Prostate gland (tissue), 2 donors: ENCODE measurements at regions not wholly inside any gene's neighbourhood (a gene's known extent, or its start where the extent isn't known, plus 50 kb on each side); places are given as distances from the start of the nearest gene placed in this dataset.

Experiments
- DNase-seq: peaks from one replicate; pipeline ENCODE4 v3.0.0-alpha.2; 2019; ENCODE audit warnings: low spot score
- H3K27ac ChIP-seq, 2 donors: fragments of 200-600 bp; sonication (generic); 2 replicates each; pipeline ENCODE4 v1.5.1; 2017 to 2019
- H3K27me3 ChIP-seq: fragments of 200-600 bp; sonication (generic); replicated peaks from 2 replicates; pipeline ENCODE4 v1.5.1; 2019; ENCODE audit not compliant: insufficient read depth
- H3K36me3 ChIP-seq, 2 donors: fragments of 200-600 bp; sonication (generic); 1 replicate in 1 of 2; 2 replicates in 1 of 2; pipeline versions ENCODE4 v1.5.1 to v1.8.1; 2017 to 2019
- H3K4me1 ChIP-seq: fragments of 200-600 bp; sonication (generic); replicated peaks from 2 replicates; pipeline ENCODE4 v1.5.1; 2019
- H3K4me3 ChIP-seq, 2 donors: fragments of 200-600 bp; sonication (generic); 2 replicates each; pipeline ENCODE4 v1.5.1; 2017 to 2019
- H3K9me3 ChIP-seq: fragments of 200-600 bp; sonication (generic); 2 replicates; pipeline ENCODE4 v1.5.1; 2017
- POLR2A ChIP-seq: fragments of 450-650 bp; IDR thresholded peaks from one replicate; pipeline ENCODE4 v1.6.1; 2016; ENCODE audit warnings: antibody characterized with exemption, mild to moderate bottlenecking
- POLR2AphosphoS5 ChIP-seq: sonication (generic); formaldehyde crosslinking; IDR thresholded peaks from one replicate; pipeline ENCODE4 v1.6.1; 2017; ENCODE audit warnings: antibody characterized with exemption
- WGBS: methylation state at CpG from one replicate; pipeline ENCODE4 v1.1.5; 2018; 5-methylcytosine and 5-hydroxymethylcytosine counted together
- intact Hi-C: fragments of 100-400 bp; cut with DNase I; formaldehyde crosslinking; loops from one replicate; pipeline ENCODE4 v1.14.2; 2022
- TF ChIP-seq, protein P1 (sequence below), 4 experiments: fragments of 200-600 bp in 2 of 4; fragments of 450-650 bp in 2 of 4; sonication (generic) in 2 of 4; IDR thresholded peaks; 1 replicate in 3 of 4; 2 replicates in 1 of 4; pipeline ENCODE4 v1.5.1; 2016 to 2019; ENCODE audit warnings: antibody characterized with exemption in 4 of 4, mild to moderate bottlenecking in 2 of 4, moderate library complexity in 2 of 4

DNA sequence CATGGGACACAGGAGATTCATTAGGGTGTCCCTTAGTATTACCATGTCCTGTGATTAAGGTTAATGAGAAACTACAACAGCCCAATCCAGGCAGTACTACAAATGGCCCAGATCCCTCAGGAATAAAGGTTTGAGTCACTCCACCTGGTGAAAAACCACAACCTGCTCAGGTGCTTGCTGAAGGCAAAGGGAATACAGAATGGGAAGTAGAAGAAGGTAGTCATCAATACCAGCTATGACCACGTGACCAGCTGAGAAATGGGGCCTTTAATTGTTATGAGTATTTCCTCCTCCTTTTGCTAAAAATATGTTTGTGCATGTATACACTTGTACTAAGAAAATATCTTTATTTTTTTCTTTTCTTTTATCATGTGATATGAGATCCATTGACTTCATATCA lies 91.1 kb upstream of the ADAMTS5 start:
- WGBS = 94% methylated on average over 1 of the region's 1 CpG
- Histone ChIP-seq H3K27me3 (no peaks in the 10 kb centered on the region), H3K9me3 (no peaks in the 10 kb centered on the region), H3K27ac (no peak overlapping the region), H3K4me1 (no peaks in the 10 kb centered on the region), H3K4me3 (no peak overlapping the region), H3K36me3 (no peaks in the 10 kb centered on the region)
- DNase-seq = no peak
- TF ChIP-seq POLR2A (no peak), POLR2AphosphoS5 (no peak)
- TF ChIP-seq, protein P1, sequence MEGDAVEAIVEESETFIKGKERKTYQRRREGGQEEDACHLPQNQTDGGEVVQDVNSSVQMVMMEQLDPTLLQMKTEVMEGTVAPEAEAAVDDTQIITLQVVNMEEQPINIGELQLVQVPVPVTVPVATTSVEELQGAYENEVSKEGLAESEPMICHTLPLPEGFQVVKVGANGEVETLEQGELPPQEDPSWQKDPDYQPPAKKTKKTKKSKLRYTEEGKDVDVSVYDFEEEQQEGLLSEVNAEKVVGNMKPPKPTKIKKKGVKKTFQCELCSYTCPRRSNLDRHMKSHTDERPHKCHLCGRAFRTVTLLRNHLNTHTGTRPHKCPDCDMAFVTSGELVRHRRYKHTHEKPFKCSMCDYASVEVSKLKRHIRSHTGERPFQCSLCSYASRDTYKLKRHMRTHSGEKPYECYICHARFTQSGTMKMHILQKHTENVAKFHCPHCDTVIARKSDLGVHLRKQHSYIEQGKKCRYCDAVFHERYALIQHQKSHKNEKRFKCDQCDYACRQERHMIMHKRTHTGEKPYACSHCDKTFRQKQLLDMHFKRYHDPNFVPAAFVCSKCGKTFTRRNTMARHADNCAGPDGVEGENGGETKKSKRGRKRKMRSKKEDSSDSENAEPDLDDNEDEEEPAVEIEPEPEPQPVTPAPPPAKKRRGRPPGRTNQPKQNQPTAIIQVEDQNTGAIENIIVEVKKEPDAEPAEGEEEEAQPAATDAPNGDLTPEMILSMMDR (IDR thresholded peaks at IDR 0.05) = no peak
- intact Hi-C loops = no loop called here

DNA sequence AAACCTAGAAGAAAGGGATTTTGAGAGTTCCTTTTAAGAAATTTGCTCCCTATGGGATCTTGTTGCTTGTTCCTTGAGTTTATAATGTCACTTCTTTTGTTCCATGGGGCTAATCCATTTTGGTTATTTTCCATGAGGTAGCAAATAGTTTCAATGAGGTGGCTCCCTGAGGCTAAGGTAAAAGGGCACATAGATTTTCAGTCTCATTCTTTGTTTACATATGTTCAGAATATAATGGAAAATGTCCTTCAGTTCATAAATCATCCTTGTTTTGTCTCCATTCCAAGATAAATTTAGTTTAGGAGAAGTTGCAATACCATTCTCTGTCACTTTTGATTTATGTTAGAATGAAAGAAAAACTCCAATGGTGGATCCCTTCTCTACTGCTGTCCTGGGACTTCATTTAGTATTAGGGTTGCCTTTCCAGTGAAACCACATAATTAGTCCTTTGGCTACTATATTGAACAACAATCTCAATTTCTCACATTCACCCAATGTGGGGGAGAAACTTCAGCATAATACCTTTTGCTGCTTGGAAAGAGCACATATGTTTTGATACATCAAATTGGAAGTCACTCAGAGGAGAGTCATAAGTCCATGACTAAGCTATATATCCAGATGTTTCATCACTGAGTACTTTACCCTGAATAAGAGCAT lies 80.9 kb upstream of the ADAMTS5 start:
- intact Hi-C loops = no loop called here
- DNase-seq = no peak
- no peaks in the 10 kb centered on the region for H3K4me1 ChIP-seq
- no peaks in the 10 kb centered on the region for H3K36me3 ChIP-seq
- no peaks in the 10 kb centered on the region for H3K9me3 ChIP-seq
- no peak overlapping the region for H3K4me3 ChIP-seq
- TF ChIP-seq POLR2AphosphoS5 (no peak), POLR2A (no peak)
- TF ChIP-seq, protein P1 (IDR thresholded peaks at IDR 0.05) = no peak
- no peaks in the 10 kb centered on the region for H3K27me3 ChIP-seq
- no peak overlapping the region for H3K27ac ChIP-seq

DNA sequence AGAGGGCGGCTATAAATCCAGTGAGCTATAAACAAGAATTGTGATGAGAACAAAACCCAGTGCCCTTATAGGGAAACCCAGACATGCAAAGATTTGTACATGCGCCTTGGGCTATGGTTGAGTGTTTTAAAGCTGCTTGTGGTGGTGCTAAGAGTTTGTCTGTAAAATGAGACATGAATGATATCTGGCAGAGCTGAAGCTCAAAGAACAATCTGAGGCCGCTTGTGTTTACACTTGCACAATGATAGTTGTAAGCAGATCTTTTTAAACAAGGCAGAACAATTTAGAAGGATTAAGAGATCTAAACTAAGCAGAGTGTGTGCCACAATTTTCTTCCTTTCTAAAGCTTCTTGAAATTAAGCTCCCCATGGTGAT lies 80.4 kb upstream of the ADAMTS5 start:
- Histone ChIP-seq H3K36me3 (no peaks in the 10 kb centered on the region), H3K27ac (no peak overlapping the region), H3K4me1 (no peaks in the 10 kb centered on the region), H3K9me3 (no peaks in the 10 kb centered on the region), H3K27me3 (no peaks in the 10 kb centered on the region), H3K4me3 (no peak overlapping the region)
- WGBS = 27% methylated on average over 3 of the region's 3 CpGs
- no peak for DNase-seq
- intact Hi-C loops = no loop called here
- TF ChIP-seq, protein P1 (IDR thresholded peaks at IDR 0.05) = no peak
- no peak for TF ChIP-seq POLR2A
- no peak for TF ChIP-seq POLR2AphosphoS5

DNA sequence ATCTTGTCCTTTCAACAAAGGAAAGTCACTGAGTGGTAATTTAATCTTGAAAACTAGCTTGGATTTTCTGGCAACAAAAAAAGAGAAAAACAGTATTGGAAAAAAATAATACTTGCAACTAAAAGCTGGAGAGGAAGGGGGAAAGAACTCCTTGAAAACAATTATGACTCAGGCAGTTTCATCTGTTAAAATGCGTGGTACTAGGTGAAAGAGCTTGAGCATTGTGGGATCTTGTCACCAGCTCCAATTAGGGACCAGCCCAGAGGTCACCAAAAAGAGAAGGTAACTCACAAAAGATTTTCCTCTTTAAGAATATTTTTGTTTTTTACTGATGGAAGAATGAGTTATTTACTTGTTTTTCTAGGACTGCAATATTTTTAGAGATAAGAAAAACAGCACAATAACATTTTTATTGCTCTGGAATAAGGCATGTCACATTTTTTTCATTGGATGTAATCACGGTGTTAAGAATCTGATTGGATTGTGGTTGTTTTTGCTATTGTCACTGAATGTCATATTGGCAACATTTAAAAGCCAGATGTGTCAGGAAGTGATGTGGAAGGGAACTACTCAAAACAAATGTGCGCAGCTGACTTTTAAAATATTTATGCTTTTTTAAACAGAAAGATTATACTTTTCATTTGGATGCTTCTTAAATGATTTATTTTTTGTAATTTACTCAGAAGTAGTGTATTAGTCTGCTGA lies 78.5 kb upstream of the ADAMTS5 start:
- DNase-seq = no peak
- no peaks in the 10 kb centered on the region for H3K9me3 ChIP-seq
- no peaks in the 10 kb centered on the region for H3K36me3 ChIP-seq
- no peaks in the 10 kb centered on the region for H3K4me1 ChIP-seq
- WGBS = 63% methylated on average over 3 of the region's 3 CpGs
- no peak overlapping the region for H3K27ac ChIP-seq
- no peak overlapping the region for H3K4me3 ChIP-seq
- no peaks in the 10 kb centered on the region for H3K27me3 ChIP-seq
- intact Hi-C loops = no loop called here
- no peak for TF ChIP-seq POLR2AphosphoS5
- TF ChIP-seq POLR2A = no peak
- TF ChIP-seq, protein P1 (IDR thresholded peaks at IDR 0.05) = no peak

DNA sequence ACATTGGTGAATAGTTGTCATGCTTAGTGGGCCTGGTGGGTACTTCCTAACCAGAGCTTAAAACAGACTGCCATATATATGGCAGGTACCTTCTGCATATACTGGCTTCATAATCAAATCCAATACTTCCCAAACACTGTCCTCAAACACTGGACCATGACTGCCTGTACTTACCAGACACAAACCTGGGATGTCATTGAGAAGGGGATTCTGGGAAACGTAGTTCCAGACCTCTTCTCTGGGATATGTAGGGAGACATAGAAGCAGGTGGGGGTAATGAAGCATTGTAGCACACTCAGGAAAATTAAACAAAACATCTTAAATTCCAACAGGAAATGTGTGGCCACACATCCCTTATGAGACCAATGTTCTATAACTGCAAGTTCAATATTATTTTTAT lies 76.5 kb upstream of the ADAMTS5 start:
- Histone ChIP-seq H3K4me1 (no peaks in the 10 kb centered on the region), H3K27me3 (no peaks in the 10 kb centered on the region), H3K9me3 (no peaks in the 10 kb centered on the region), H3K27ac (no peak overlapping the region), H3K4me3 (no peak overlapping the region), H3K36me3 (no peaks in the 10 kb centered on the region)
- TF ChIP-seq POLR2AphosphoS5 (no peak), POLR2A (no peak)
- TF ChIP-seq, protein P1 (IDR thresholded peaks at IDR 0.05) = no peak
- no peak for DNase-seq
- intact Hi-C loops = no loop called here
- 100% methylated on average over 1 of the region's 1 CpG for WGBS
